ENCODE measurements at regions not wholly inside any gene's neighbourhood (a gene's known extent, or its start where the extent isn't known, plus 50 kb on each side); places are given as distances from the start of the nearest gene placed in this dataset.

DNA sequence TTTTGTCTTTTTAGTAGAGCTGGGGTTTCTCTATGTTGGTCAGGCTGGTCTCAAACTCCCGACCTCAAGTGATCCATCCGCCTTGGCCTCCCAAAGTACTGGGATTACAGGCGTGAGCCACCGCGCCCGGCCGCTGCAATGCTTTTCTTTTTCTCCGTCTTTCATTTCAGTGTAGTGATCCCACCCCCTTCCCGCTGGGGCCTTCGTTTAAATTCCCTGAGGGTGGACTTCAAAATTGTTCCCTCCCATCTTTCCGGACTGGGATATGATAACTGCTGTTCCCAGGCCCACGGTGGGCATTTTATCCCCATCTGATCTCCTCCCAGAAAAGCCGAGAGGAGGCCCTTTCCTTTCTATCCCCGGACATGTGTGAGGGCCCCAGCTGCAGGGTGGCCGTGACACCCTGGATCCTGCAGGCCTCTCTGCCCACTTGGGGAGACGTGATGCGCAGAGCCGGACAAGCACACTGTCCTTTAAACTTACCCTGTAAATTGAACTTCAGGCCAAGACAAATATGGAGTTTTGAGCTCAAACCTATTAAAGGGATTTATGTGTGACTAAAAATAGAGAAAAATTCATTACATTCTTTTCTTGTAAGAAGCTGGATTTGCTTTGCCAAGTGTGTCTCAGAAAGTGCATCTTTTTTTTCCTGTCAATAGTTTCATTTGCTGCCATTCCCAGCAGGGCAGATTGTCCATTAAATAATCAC, 54.5 kb upstream of the AFF3 start:
- TF ChIP-seq, protein P1, sequence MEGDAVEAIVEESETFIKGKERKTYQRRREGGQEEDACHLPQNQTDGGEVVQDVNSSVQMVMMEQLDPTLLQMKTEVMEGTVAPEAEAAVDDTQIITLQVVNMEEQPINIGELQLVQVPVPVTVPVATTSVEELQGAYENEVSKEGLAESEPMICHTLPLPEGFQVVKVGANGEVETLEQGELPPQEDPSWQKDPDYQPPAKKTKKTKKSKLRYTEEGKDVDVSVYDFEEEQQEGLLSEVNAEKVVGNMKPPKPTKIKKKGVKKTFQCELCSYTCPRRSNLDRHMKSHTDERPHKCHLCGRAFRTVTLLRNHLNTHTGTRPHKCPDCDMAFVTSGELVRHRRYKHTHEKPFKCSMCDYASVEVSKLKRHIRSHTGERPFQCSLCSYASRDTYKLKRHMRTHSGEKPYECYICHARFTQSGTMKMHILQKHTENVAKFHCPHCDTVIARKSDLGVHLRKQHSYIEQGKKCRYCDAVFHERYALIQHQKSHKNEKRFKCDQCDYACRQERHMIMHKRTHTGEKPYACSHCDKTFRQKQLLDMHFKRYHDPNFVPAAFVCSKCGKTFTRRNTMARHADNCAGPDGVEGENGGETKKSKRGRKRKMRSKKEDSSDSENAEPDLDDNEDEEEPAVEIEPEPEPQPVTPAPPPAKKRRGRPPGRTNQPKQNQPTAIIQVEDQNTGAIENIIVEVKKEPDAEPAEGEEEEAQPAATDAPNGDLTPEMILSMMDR (IDR thresholded peaks at IDR 0.05; ENCODE audit: insufficient read depth, low read depth, low read length), result no peak
- no peak for TF ChIP-seq EZH2 (IDR thresholded peaks at IDR 0.05; ENCODE audit: insufficient read depth, low read length)

Measured in astrocyte (in vitro differentiated cells and primary cell).